K562 (cell line): ENCODE measurements at regions not wholly inside any gene's neighbourhood (a gene's known extent, or its start where the extent isn't known, plus 50 kb on each side); places are given as distances from the start of the nearest gene placed in this dataset.

Experiments used
- ATAC-seq: fragments of 200-7000 bp; cut with Tn5 transposase; 3 replicates; pipeline ENCODE4 v1.9.1; 2020; ENCODE audit warnings: moderate library complexity
- BruUV-seq: library from RNA; stranded (reverse); fragments of 400-500 nt; replicated peaks from 2 replicates; lab custom pipeline; 2021; lab: Mats Ljungman, UMichigan
- CTCF ChIA-PET: fragments of 300-600 bp; formaldehyde crosslinking; extraction: SDS; loops from one replicate; lab custom pipeline; 2021; ENCODE audit warnings: low intra/inter-chr PET ratio; lab: Yijun Ruan, JAX
- POLR2A ChIA-PET: fragments of 300-600, 350-650 bp; sonication (Branson Sonifier 250); formaldehyde crosslinking; extraction: SDS; loops from one replicate; lab custom pipeline; 2021; ENCODE audit warnings: antibody characterized with exemption, inconsistent platforms; lab: Yijun Ruan, JAX
- DNase-seq, 4 experiments: peaks; one replicate each; pipeline versions ENCODE4 v3.0.0 to v3.0.0-alpha.2; 2011 to 2018; ENCODE audit warnings: low spot score in 3 of 4, mixed read lengths in 3 of 4; ENCODE audit errors: extremely low read depth in 1 of 4
- FAIRE-seq: peaks from 2 replicates; lab custom pipeline; 2011; peaks lifted over from hg19 to GRCh38; lab: Jason Lieb, UNC
- H2AFZ ChIP-seq: 2 replicates; pipeline ENCODE4 v1.6.0; 2011; ENCODE audit warnings: low read depth, low read length, control low read depth, inconsistent platforms
- H3K27ac ChIP-seq: fragments of 200-600 bp; 3 replicates; pipeline ENCODE4 v1.8.0; 2011; ENCODE audit warnings: low read depth, mild to moderate bottlenecking, control low read depth, inconsistent platforms, low read length, moderate library complexity, mixed read lengths; ENCODE audit errors: extremely low read depth
- H3K27me3 ChIP-seq, 2 experiments: fragments of 300-600 bp in 1 of 2; 2 replicates in 1 of 2; 3 replicates in 1 of 2; pipeline versions ENCODE4 v1.6.0 to v1.8.0; 2011; ENCODE audit warnings: inconsistent platforms in 2 of 2, low read length in 2 of 2, mild to moderate bottlenecking in 1 of 2, mixed read lengths in 1 of 2, moderate library complexity in 1 of 2; ENCODE audit not compliant: control insufficient read depth in 2 of 2, insufficient read depth in 2 of 2
- H3K36me3 ChIP-seq: fragments of 300-600 bp; 3 replicates; pipeline ENCODE4 v1.8.0; 2011; ENCODE audit warnings: mild to moderate bottlenecking, low read length, inconsistent platforms; ENCODE audit not compliant: control insufficient read depth, insufficient read depth
- H3K4me1 ChIP-seq, 2 experiments: fragments of 200-600 bp in 1 of 2; replicated peaks in 1 of 2; 2 replicates in 1 of 2; 3 replicates in 1 of 2; pipeline versions ENCODE4 v1.5.1 to v1.8.0; 2011; ENCODE audit warnings: inconsistent platforms in 2 of 2, low read length in 2 of 2, mild to moderate bottlenecking in 1 of 2, mixed read lengths in 1 of 2, moderate library complexity in 1 of 2; ENCODE audit not compliant: control insufficient read depth in 2 of 2, insufficient read depth in 2 of 2
- H3K4me2 ChIP-seq: 2 replicates; pipeline ENCODE4 v1.6.1; 2011; ENCODE audit warnings: low read length, control low read depth, inconsistent platforms, mixed read lengths; ENCODE audit not compliant: insufficient read depth
- H3K4me3 ChIP-seq: fragments of 200-600 bp; sonication (generic), shearing (Covaris generic); 2 replicates; pipeline ENCODE4 v1.5.1; 2016; ENCODE audit warnings: control low read depth, inconsistent platforms
- H3K79me2 ChIP-seq: fragments of 200-600 bp; 3 replicates; pipeline ENCODE4 v1.8.0; 2011; ENCODE audit warnings: low read length, inconsistent platforms; ENCODE audit not compliant: control insufficient read depth, insufficient read depth
- H3K9ac ChIP-seq, 2 experiments: 2 replicates each; pipeline versions ENCODE4 v1.6.0 to v1.6.1; 2011; ENCODE audit warnings: low read depth in 2 of 2, low read length in 2 of 2, control low read depth in 1 of 2, inconsistent platforms in 1 of 2, mild to moderate bottlenecking in 1 of 2, mixed read lengths in 1 of 2; ENCODE audit not compliant: insufficient read depth in 1 of 2
- H3K9me1 ChIP-seq: one replicate; pipeline ENCODE4 v1.6.0; 2011; ENCODE audit warnings: inconsistent platforms, mild to moderate bottlenecking, low read length, moderate library complexity; ENCODE audit not compliant: control insufficient read depth, insufficient read depth
- H3K9me3 ChIP-seq: replicated peaks from 2 replicates; pipeline ENCODE4 v1.5.1; 2011; ENCODE audit warnings: low read depth, low read length, inconsistent platforms; ENCODE audit not compliant: control insufficient read depth, insufficient read depth
- H4K20me1 ChIP-seq: replicated peaks from 2 replicates; pipeline ENCODE4 v1.6.1; 2011; ENCODE audit warnings: low read length, inconsistent platforms, mixed read lengths; ENCODE audit not compliant: control insufficient read depth, insufficient read depth
- BHLHE40 ChIP-seq: IDR thresholded peaks from 2 replicates; pipeline ENCODE4 v1.6.1; 2011; ENCODE audit warnings: low read length, improper control_type of control experiment
- CEBPG ChIP-seq, 3 experiments: fragments of 200-800 bp in 1 of 3; sonication (Bioruptor generic) in 1 of 3; sonication (generic) in 1 of 3; formaldehyde crosslinking in 1 of 3; IDR thresholded peaks in 2 of 3; conservative IDR thresholded peaks in 1 of 3; 2 replicates each; pipeline versions ENCODE4 v1.6.1 to v1.8.0; 2016 to 2022; ENCODE audit warnings: missing compliant biosample characterization in 2 of 3, missing genetic modification characterization in 2 of 3, mild to moderate bottlenecking in 1 of 3, missing genetic modification reagents in 1 of 3
- GABPB1 ChIP-seq: sonication (generic); formaldehyde crosslinking; IDR thresholded peaks from 2 replicates; pipeline ENCODE4 v1.8.0; 2022; ENCODE audit warnings: mild to moderate bottlenecking, missing genetic modification reagents
- HMGN3 ChIP-seq: IDR thresholded peaks from 2 replicates; pipeline ENCODE4 v1.6.1; 2011; ENCODE audit warnings: borderline replicate concordance, low read depth, mild to moderate bottlenecking, mixed read lengths, low read length; ENCODE audit not compliant: insufficient read length; ENCODE audit errors: extremely low read depth
- KDM1A ChIP-seq, 2 experiments: fragments of 450-650 bp; IDR thresholded peaks; 2 replicates each; pipeline ENCODE4 v1.6.1; 2016; ENCODE audit warnings: mild to moderate bottlenecking in 2 of 2
- RBM17 ChIP-seq: fragments of 200-400 bp; formaldehyde crosslinking; IDR thresholded peaks from 2 replicates; pipeline ENCODE4 v1.6.1; 2017; ENCODE audit warnings: low read depth, mild to moderate bottlenecking, low read length, borderline replicate concordance
- SRSF7 ChIP-seq: fragments of 200-400 bp; formaldehyde crosslinking; optimal IDR thresholded peaks from 2 replicates; pipeline ENCODE3; 2017; ENCODE audit warnings: mild to moderate bottlenecking, low read depth, low read length
- ZNF354B ChIP-seq: fragments of 250-450 bp; sonication (Bioruptor Pico); IDR thresholded peaks from 2 replicates; pipeline ENCODE4 v1.4.0; 2020
- ZNF766 ChIP-seq: fragments of 200-800 bp; sonication (Bioruptor generic); conservative IDR thresholded peaks from 2 replicates; pipeline ENCODE4 v1.6.1; 2016; ENCODE audit warnings: missing genetic modification characterization, missing compliant biosample characterization
- WGBS: fragments of 100-300 bp; shearing (Covaris generic); methylation state at CpG from one replicate; pipeline ENCODE4 v1.1.6; 2016; ENCODE audit warnings: low coverage, mixed read lengths; ENCODE audit not compliant: insufficient coverage; ENCODE audit errors: missing lambda C conversion rate; 5-methylcytosine and 5-hydroxymethylcytosine counted together
- in situ Hi-C: fragments of 300-500 bp; cut with MboI; formaldehyde crosslinking; loops from 4 replicates; pipeline ENCODE4 v1.15.0; 2018; ENCODE audit warnings: inconsistent platforms, mixed read lengths
- intact Hi-C: fragments of 100-400 bp; cut with micrococcal nuclease; formaldehyde crosslinking; loops from 2 replicates; pipeline ENCODE4 v1.14.2; 2022
- TF ChIP-seq, protein P1 (sequence below): fragments of 250-450 bp; sonication (Bioruptor Pico); IDR thresholded peaks from 2 replicates; pipeline ENCODE4 v1.5.0; 2021; ENCODE audit warnings: mild to moderate bottlenecking, borderline replicate concordance

DNA sequence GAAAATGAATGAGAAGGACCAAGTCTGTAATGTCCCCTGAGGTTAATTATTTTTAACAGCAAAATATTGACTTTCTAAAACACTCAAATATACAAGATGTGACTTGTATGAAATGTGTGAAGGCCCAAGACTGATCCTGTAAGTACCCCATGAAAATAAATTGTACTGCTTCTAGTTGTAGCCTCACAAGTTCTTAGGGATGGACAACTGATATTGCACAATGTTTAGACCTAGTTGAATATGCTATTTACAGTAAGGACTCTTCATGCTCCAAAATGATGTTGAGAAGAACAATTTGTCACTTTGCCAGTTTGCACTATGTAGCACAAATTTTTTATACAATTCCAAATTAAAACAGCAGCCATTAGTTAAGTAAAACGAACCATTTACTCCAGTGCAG lies 139.7 kb upstream of the GDNF start (continued):
- TF ChIP-seq CEBPG (CRISPR knock-in tag; IDR thresholded peaks at IDR 0.05), result no peak
- peak in 1 of 2 experiments; percentile 46; a peak in 2 of 4 replicates for TF ChIP-seq CEBPG (tag; conservative IDR thresholded peaks at IDR 0.05 in 1 of 2, IDR thresholded peaks at IDR 0.05 in 1 of 2)
- TF ChIP-seq, all 486 proteins: peak for 2

DNA sequence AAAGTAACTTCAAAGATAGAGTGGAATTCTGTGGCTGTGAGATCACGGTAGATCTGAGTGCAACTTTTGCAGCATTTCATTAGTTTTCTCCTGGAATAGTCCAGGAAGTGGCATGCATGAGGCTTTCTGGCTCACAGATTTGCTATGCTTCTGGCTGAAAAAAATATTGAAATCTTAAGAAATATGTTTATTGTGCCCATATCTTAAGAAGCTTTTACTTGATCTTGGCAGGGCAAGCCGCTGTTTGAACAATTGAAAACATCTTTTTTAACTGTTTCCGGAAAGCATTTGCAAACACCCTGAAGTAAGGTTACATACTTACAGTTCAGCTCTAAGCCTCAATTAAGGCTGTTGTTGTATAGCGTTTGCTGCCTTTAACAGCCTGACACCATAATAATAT lies 135.7 kb upstream of the GDNF start:
- Histone ChIP-seq H4K20me1 (no peaks in the 10 kb centered on the region), H3K27ac (no peak overlapping the region), H3K9me3 (no peaks in the 10 kb centered on the region), H3K79me2 (no peaks in the 10 kb centered on the region), H3K27me3 (no peaks in the 10 kb centered on the region), H3K4me3 (no peak overlapping the region), H3K36me3 (no peaks in the 10 kb centered on the region), H3K4me2 (no peak overlapping the region), H2AFZ (no peak overlapping the region), H3K9ac (no peak overlapping the region), H3K4me1 (no peaks in the 10 kb centered on the region), H3K9me1 (no peaks in the 10 kb centered on the region)
- WGBS, result 0% methylated on average over 4 of the region's 4 CpGs
- POLR2A ChIA-PET, result no interaction called here
- DNase-seq, result no peak
- no TSS peak for BruUV-seq
- FAIRE-seq, result no peak
- TF ChIP-seq RBM17 (no peak), ZNF766 (CRISPR knock-in tag) (no peak), BHLHE40 (no peak), SRSF7 (no peak), ZNF354B (CRISPR knock-in tag) (no peak), KDM1A (IDR thresholded peaks at IDR 0.05) (no peak), GABPB1 (CRISPR knock-in tag) (no peak), HMGN3 (no peak)
- TF ChIP-seq, protein P1, sequence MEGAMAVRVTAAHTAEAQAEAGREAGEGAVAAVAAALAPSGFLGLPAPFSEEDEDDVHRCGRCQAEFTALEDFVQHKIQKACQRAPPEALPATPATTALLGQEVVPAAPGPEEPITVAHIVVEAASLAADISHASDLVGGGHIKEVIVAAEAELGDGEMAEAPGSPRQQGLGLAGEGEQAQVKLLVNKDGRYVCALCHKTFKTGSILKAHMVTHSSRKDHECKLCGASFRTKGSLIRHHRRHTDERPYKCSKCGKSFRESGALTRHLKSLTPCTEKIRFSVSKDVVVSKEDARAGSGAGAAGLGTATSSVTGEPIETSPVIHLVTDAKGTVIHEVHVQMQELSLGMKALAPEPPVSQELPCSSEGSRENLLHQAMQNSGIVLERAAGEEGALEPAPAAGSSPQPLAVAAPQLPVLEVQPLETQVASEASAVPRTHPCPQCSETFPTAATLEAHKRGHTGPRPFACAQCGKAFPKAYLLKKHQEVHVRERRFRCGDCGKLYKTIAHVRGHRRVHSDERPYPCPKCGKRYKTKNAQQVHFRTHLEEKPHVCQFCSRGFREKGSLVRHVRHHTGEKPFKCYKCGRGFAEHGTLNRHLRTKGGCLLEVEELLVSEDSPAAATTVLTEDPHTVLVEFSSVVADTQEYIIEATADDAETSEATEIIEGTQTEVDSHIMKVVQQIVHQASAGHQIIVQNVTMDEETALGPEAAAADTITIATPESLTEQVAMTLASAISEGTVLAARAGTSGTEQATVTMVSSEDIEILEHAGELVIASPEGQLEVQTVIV (CRISPR knock-in tag), result no peak
- in situ Hi-C loops, result no loop called here
- ATAC-seq, result no peak
- intact Hi-C loops, result no loop called here
- CTCF ChIA-PET, result no interaction called here
